T-helper 2 cell treated with Interferon-gamma antibody and Interleukin-4, amounts not matched to agents 100 ng/mL and 5 ng/mL, for 36 hours (primary cell): ENCODE measurements at regions not wholly inside any gene's neighbourhood (a gene's known extent, or its start where the extent isn't known, plus 50 kb on each side); places are given as distances from the start of the nearest gene placed in this dataset.

ENCODE experiments used
- intact Hi-C: fragments of 100-400 bp; cut with micrococcal nuclease; formaldehyde crosslinking; loops from one replicate; pipeline ENCODE4 v1.15.1; 2023

- intact Hi-C loops: loop anchor here (2.0 to 10.0 kb wide), 2 partner anchors 181 to 383 kb away; no protein-coding TSS in a partner anchor
Measured at GRCh38 chr12:107223821-107224220, 130.5 kb upstream of the CRY1 start.

- intact Hi-C loops: loop anchor here (10.0 kb wide), 1 partner anchor 179 kb away; no protein-coding TSS in a partner anchor
Measured at GRCh38 chr12:107225635-107226034, 132.3 kb upstream of the CRY1 start.

- intact Hi-C loops: loop anchor here (10.0 kb wide), 1 partner anchor 179 kb away; no protein-coding TSS in a partner anchor
Measured at GRCh38 chr12:107226126-107226525, 132.8 kb upstream of the CRY1 start.

- intact Hi-C loops: loop anchor here (10.0 kb wide), 1 partner anchor 177 kb away; no protein-coding TSS in a partner anchor
Measured at GRCh38 chr12:107228076-107228475, 134.7 kb upstream of the CRY1 start.

GRCh38 chr12:107229827-107230226 lies 136.5 kb upstream of the CRY1 start:
- intact Hi-C loops: loop anchor here (10.0 kb wide), 1 partner anchor 175 kb away; no protein-coding TSS in a partner anchor

GRCh38 chr12:107231303-107231702 lies 138.0 kb upstream of the CRY1 start:
- intact Hi-C loops: no loop called here

- intact Hi-C loops: no loop called here
Measured at GRCh38 chr12:107233551-107233950, 140.2 kb upstream of the CRY1 start.

GRCh38 chr12:107235600-107235999 lies 142.3 kb upstream of the CRY1 start:
- intact Hi-C loops: no loop called here

GRCh38 chr12:107236824-107237511 lies 143.6 kb upstream of the CRY1 start:
- intact Hi-C loops: no loop called here

- intact Hi-C loops: no loop called here
Measured at GRCh38 chr12:107238296-107238695, 144.9 kb upstream of the CRY1 start.

GRCh38 chr12:107241411-107241810 lies 148.1 kb upstream of the CRY1 start:
- intact Hi-C loops: no loop called here

- intact Hi-C loops: no loop called here
Measured at GRCh38 chr12:107242189-107242588, 148.8 kb upstream of the CRY1 start.

GRCh38 chr12:107243341-107243740 lies 150.0 kb upstream of the CRY1 start:
- intact Hi-C loops: no loop called here

- intact Hi-C loops: no loop called here
Measured at GRCh38 chr12:107244584-107244983, 151.2 kb upstream of the CRY1 start.

- intact Hi-C loops: no loop called here
Measured at GRCh38 chr12:107247650-107248049, 154.3 kb upstream of the CRY1 start.

- intact Hi-C loops: no loop called here
Measured at GRCh38 chr12:107248187-107248586, 154.8 kb upstream of the CRY1 start.

- intact Hi-C loops: no loop called here
Measured at GRCh38 chr12:107251288-107251687, 157.9 kb upstream of the CRY1 start.

- intact Hi-C loops: no loop called here
Measured at GRCh38 chr12:107253361-107253760, 160.0 kb upstream of the CRY1 start.

GRCh38 chr12:107254258-107254856 lies 161.0 kb upstream of the CRY1 start:
- intact Hi-C loops: no loop called here

- intact Hi-C loops: no loop called here
Measured at GRCh38 chr12:107258780-107259179, 165.4 kb upstream of the CRY1 start.

GRCh38 chr12:107263980-107264379 lies 170.6 kb upstream of the CRY1 start:
- intact Hi-C loops: no loop called here

- intact Hi-C loops: no loop called here
Measured at GRCh38 chr12:107264667-107265066, 171.3 kb upstream of the CRY1 start.

GRCh38 chr12:107267604-107268003 lies 174.3 kb upstream of the CRY1 start:
- intact Hi-C loops: no loop called here
